SK-N-SH treated with all-trans-retinoic acid at 6 μM for 48 hours (cell line): ENCODE measurements at regions not wholly inside any gene's neighbourhood (a gene's known extent, or its start where the extent isn't known, plus 50 kb on each side); places are given as distances from the start of the nearest gene placed in this dataset.

Experiments
- ARNTL ChIP-seq: fragments of 450-650 bp; formaldehyde crosslinking; IDR thresholded peaks from 2 replicates; pipeline ENCODE4 v1.5.0; 2020; ENCODE audit warnings: low read depth, mild to moderate bottlenecking, moderate library complexity, borderline replicate concordance
- CREB5 ChIP-seq: fragments of 250-450 bp; sonication (Bioruptor Pico); IDR thresholded peaks from 2 replicates; pipeline ENCODE4 v1.5.1; 2020; ENCODE audit warnings: low read depth, mild to moderate bottlenecking, moderate library complexity
- CSDC2 ChIP-seq: fragments of 250-450 bp; sonication (Bioruptor Pico); IDR thresholded peaks from 2 replicates; pipeline ENCODE4 v1.5.0; 2020; ENCODE audit warnings: mild to moderate bottlenecking, moderate library complexity
- ISL1 ChIP-seq: fragments of 250-450 bp; sonication (Bioruptor Pico); IDR thresholded peaks from 2 replicates; pipeline ENCODE4 v2.1.2; 2022; ENCODE audit warnings: mild to moderate bottlenecking, moderate library complexity
- OSR1 ChIP-seq: fragments of 250-450 bp; sonication (Bioruptor Pico); IDR thresholded peaks from 2 replicates; pipeline ENCODE4 v1.8.0; 2022; ENCODE audit warnings: moderate library complexity, mild to moderate bottlenecking, inconsistent platforms
- POU6F1 ChIP-seq: fragments of 250-450 bp; sonication (Bioruptor Pico); IDR thresholded peaks from 2 replicates; pipeline ENCODE4 v1.8.0; 2021; ENCODE audit warnings: low read depth, mild to moderate bottlenecking, moderate library complexity, borderline replicate concordance
- TOX ChIP-seq: fragments of 250-450 bp; sonication (Bioruptor Pico); IDR thresholded peaks from 2 replicates; pipeline ENCODE4 v1.8.0; 2021; ENCODE audit warnings: mild to moderate bottlenecking, moderate library complexity, borderline replicate concordance
- TSHZ2 ChIP-seq: fragments of 250-450 bp; sonication (Bioruptor Pico); IDR thresholded peaks from 2 replicates; pipeline ENCODE4 v1.5.0; 2020; ENCODE audit warnings: mild to moderate bottlenecking, moderate library complexity
- ZFP30 ChIP-seq: fragments of 450-650 bp; formaldehyde crosslinking; IDR thresholded peaks from 2 replicates; pipeline ENCODE4 v1.5.0; 2022; ENCODE audit warnings: mild to moderate bottlenecking, moderate library complexity
- TF ChIP-seq, protein P1 (sequence below): fragments of 250-450 bp; sonication (Bioruptor Pico); IDR thresholded peaks from 2 replicates; pipeline ENCODE4 v1.8.0; 2020; ENCODE audit warnings: mild to moderate bottlenecking, moderate library complexity, borderline replicate concordance

- TF ChIP-seq POU6F1 (CRISPR knock-in tag) = no peak
- TF ChIP-seq OSR1 (CRISPR knock-in tag) = no peak
- TF ChIP-seq ZFP30 (CRISPR knock-in tag) = no peak
- TF ChIP-seq CSDC2 (CRISPR knock-in tag) = no peak
- no peak for TF ChIP-seq ARNTL (CRISPR knock-in tag)
- TF ChIP-seq CREB5 (CRISPR knock-in tag) = no peak
- TF ChIP-seq ISL1 = no peak
- no peak for TF ChIP-seq TOX (CRISPR knock-in tag)
- TF ChIP-seq TSHZ2 (CRISPR knock-in tag) = no peak
- TF ChIP-seq, protein P1, sequence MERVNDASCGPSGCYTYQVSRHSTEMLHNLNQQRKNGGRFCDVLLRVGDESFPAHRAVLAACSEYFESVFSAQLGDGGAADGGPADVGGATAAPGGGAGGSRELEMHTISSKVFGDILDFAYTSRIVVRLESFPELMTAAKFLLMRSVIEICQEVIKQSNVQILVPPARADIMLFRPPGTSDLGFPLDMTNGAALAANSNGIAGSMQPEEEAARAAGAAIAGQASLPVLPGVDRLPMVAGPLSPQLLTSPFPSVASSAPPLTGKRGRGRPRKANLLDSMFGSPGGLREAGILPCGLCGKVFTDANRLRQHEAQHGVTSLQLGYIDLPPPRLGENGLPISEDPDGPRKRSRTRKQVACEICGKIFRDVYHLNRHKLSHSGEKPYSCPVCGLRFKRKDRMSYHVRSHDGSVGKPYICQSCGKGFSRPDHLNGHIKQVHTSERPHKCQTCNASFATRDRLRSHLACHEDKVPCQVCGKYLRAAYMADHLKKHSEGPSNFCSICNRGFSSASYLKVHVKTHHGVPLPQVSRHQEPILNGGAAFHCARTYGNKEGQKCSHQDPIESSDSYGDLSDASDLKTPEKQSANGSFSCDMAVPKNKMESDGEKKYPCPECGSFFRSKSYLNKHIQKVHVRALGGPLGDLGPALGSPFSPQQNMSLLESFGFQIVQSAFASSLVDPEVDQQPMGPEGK (CRISPR knock-in tag) = no peak
These were observed 81.7 kb downstream of the GLI2 start for GRCh38 chr2:120817136-120817955.
